GM19023 (cell line): ENCODE measurements at regions not wholly inside any gene's neighbourhood (a gene's known extent, or its start where the extent isn't known, plus 50 kb on each side); places are given as distances from the start of the nearest gene placed in this dataset.

Experiments
- ATAC-seq: cut with Tn5 transposase; IDR thresholded peaks from one replicate; pipeline ENCODE4 v1.9.1; 2021; ENCODE audit warnings: mild to moderate bottlenecking, moderate library complexity; ENCODE audit not compliant: unreplicated experiment

GRCh38 chr7:31398815-31399214 is 58.3 kb upstream of the NEUROD6 start:
- ATAC-seq: no peak

GRCh38 chr7:31407178-31407676 is 66.7 kb upstream of the NEUROD6 start:
- no peak for ATAC-seq

GRCh38 chr7:31408140-31408729 is 67.7 kb upstream of the NEUROD6 start:
- no peak for ATAC-seq

GRCh38 chr7:31410265-31410664 is 69.7 kb upstream of the NEUROD6 start:
- ATAC-seq: no peak

GRCh38 chr7:31411416-31411815 is 70.9 kb upstream of the NEUROD6 start:
- ATAC-seq: no peak

- ATAC-seq: no peak
Measured at GRCh38 chr7:31413766-31414165, 73.2 kb upstream of the NEUROD6 start.

GRCh38 chr7:31416381-31416870 is 75.9 kb upstream of the NEUROD6 start:
- ATAC-seq: no peak

- no peak for ATAC-seq
Measured at GRCh38 chr7:31418928-31419327, 78.4 kb upstream of the NEUROD6 start.

- ATAC-seq: no peak
Measured at GRCh38 chr7:31419505-31420055, 79.1 kb upstream of the NEUROD6 start.

GRCh38 chr7:31420948-31421347 is 80.4 kb upstream of the NEUROD6 start:
- no peak for ATAC-seq

GRCh38 chr7:31421607-31422006 is 81.1 kb upstream of the NEUROD6 start:
- ATAC-seq: no peak

- no peak for ATAC-seq
Measured at GRCh38 chr7:31423994-31424393, 83.5 kb upstream of the NEUROD6 start.

GRCh38 chr7:31432176-31432575 is 81.7 kb upstream of the ITPRID1 start:
- ATAC-seq: no peak

GRCh38 chr7:31432836-31433340 is 81.0 kb upstream of the ITPRID1 start:
- no peak for ATAC-seq

- no peak for ATAC-seq
Measured at GRCh38 chr7:31437250-31437865, 76.5 kb upstream of the ITPRID1 start.

- no peak for ATAC-seq
Measured at GRCh38 chr7:31439165-31439564, 74.7 kb upstream of the ITPRID1 start.

GRCh38 chr7:31440511-31440910 is 73.4 kb upstream of the ITPRID1 start:
- no peak for ATAC-seq

GRCh38 chr7:31442626-31443025 is 71.3 kb upstream of the ITPRID1 start:
- no peak for ATAC-seq

- peak; percentile 75 for ATAC-seq
Measured at GRCh38 chr7:31443457-31443856, 70.4 kb upstream of the ITPRID1 start.

GRCh38 chr7:31444196-31444595 is 69.7 kb upstream of the ITPRID1 start:
- ATAC-seq: no peak

GRCh38 chr7:31445686-31446355 is 68.1 kb upstream of the ITPRID1 start:
- no peak for ATAC-seq

- ATAC-seq: no peak
Measured at GRCh38 chr7:31448649-31449048, 65.2 kb upstream of the ITPRID1 start.
